WTC11 (cell line): ENCODE measurements at regions not wholly inside any gene's neighbourhood (a gene's known extent, or its start where the extent isn't known, plus 50 kb on each side); places are given as distances from the start of the nearest gene placed in this dataset.

Experiments used
- ATAC-seq: fragments of 200-7000 bp; cut with Tn5 transposase; 2 replicates; pipeline ENCODE4 v1.10.0; 2021; ENCODE audit warnings: mild to moderate bottlenecking, moderate library complexity
- CTCF ChIA-PET: fragments of 300-600 bp; sonication (Branson Sonifier 250); formaldehyde crosslinking; loops from one replicate; lab custom pipeline; 2021; ENCODE audit warnings: antibody characterized with exemption; lab: Charles Lee
- POLR2A ChIA-PET: fragments of 350-600 bp; sonication (Branson Sonifier 250); formaldehyde crosslinking; loops from one replicate; lab custom pipeline; 2021; ENCODE audit warnings: antibody characterized with exemption; lab: Charles Lee
- DNase-seq: peaks from one replicate; pipeline ENCODE4 v3.0.0; 2021; ENCODE audit warnings: low spot score
- H3K27ac Mint-ChIP-seq: 2 replicates; pipeline ENCODE4 v1.8.0; 2021; ENCODE audit warnings: mixed read lengths
- H3K27me3 Mint-ChIP-seq: 2 replicates; pipeline ENCODE4 v1.8.0; 2021; ENCODE audit warnings: low read depth, mild to moderate bottlenecking, moderate library complexity, mixed read lengths
- H3K36me3 Mint-ChIP-seq: 2 replicates; pipeline ENCODE4 v1.8.0; 2021; ENCODE audit warnings: mixed read lengths
- H3K4me1 Mint-ChIP-seq: 2 replicates; pipeline ENCODE4 v1.8.0; 2022; ENCODE audit warnings: mixed read lengths
- H3K4me3 Mint-ChIP-seq: 2 replicates; pipeline ENCODE4 v1.8.0; 2021; ENCODE audit warnings: mild to moderate bottlenecking, moderate library complexity, mixed read lengths
- H3K9me3 Mint-ChIP-seq: 2 replicates; pipeline ENCODE4 v1.8.0; 2021; ENCODE audit warnings: mixed read lengths
- E2F4 ChIP-seq: sonication (generic); formaldehyde crosslinking; IDR thresholded peaks from 2 replicates; pipeline ENCODE4 v1.8.1; 2022; ENCODE audit warnings: low read depth, mild to moderate bottlenecking, moderate library complexity, missing genetic modification reagents, borderline replicate concordance
- ESRRA ChIP-seq: sonication (generic); formaldehyde crosslinking; IDR thresholded peaks from 2 replicates; pipeline ENCODE4 v1.8.1; 2022; ENCODE audit warnings: mild to moderate bottlenecking, missing genetic modification reagents, borderline replicate concordance
- ETV6 ChIP-seq: sonication (generic); formaldehyde crosslinking; IDR thresholded peaks from 2 replicates; pipeline ENCODE4 v1.8.1; 2022; ENCODE audit warnings: mild to moderate bottlenecking, missing genetic modification reagents
- FOXJ3 ChIP-seq: sonication (generic); formaldehyde crosslinking; IDR thresholded peaks from 2 replicates; pipeline ENCODE4 v1.9.0; 2021; ENCODE audit warnings: missing genetic modification reagents, mild to moderate bottlenecking, borderline replicate concordance
- FOXP4 ChIP-seq: sonication (generic); formaldehyde crosslinking; IDR thresholded peaks from 2 replicates; pipeline ENCODE4 v1.8.0; 2022; ENCODE audit warnings: mild to moderate bottlenecking, missing genetic modification reagents
- HMGXB4 ChIP-seq: sonication (generic); formaldehyde crosslinking; IDR thresholded peaks from 2 replicates; pipeline ENCODE4 v1.8.1; 2023; ENCODE audit warnings: mild to moderate bottlenecking, moderate library complexity, missing genetic modification reagents
- JUN ChIP-seq: sonication (generic); formaldehyde crosslinking; IDR thresholded peaks from 2 replicates; pipeline ENCODE4 v1.8.0; 2023; ENCODE audit warnings: mild to moderate bottlenecking, missing genetic modification reagents
- MXD4 ChIP-seq: fragments of 250-450 bp; sonication (Bioruptor Pico); IDR thresholded peaks from 2 replicates; pipeline ENCODE4 v1.8.0; 2021; ENCODE audit warnings: mild to moderate bottlenecking, moderate library complexity, borderline replicate concordance
- PRDM15 ChIP-seq: sonication (generic); formaldehyde crosslinking; IDR thresholded peaks from 2 replicates; pipeline ENCODE4 v1.8.0; 2022; ENCODE audit warnings: missing genetic modification reagents
- PREB ChIP-seq: sonication (generic); formaldehyde crosslinking; IDR thresholded peaks from 2 replicates; pipeline ENCODE4 v1.8.1; 2022; ENCODE audit warnings: mild to moderate bottlenecking, missing genetic modification reagents, moderate library complexity, borderline replicate concordance
- TCF7 ChIP-seq: sonication (generic); formaldehyde crosslinking; IDR thresholded peaks from 2 replicates; pipeline ENCODE4 v1.8.0; 2022; ENCODE audit warnings: mild to moderate bottlenecking, low read depth, missing genetic modification reagents, moderate library complexity
- ZNF121 ChIP-seq: sonication (generic); formaldehyde crosslinking; IDR thresholded peaks from 2 replicates; pipeline ENCODE4 v1.8.0; 2023; ENCODE audit warnings: missing genetic modification reagents
- ZNF416 ChIP-seq: fragments of 250-450 bp; sonication (Bioruptor Pico); IDR thresholded peaks from 2 replicates; pipeline ENCODE4 v1.9.0; 2021; ENCODE audit warnings: mild to moderate bottlenecking, inconsistent platforms
- ZNF425 ChIP-seq: fragments of 250-450 bp; sonication (Bioruptor Pico); conservative IDR thresholded peaks from 2 replicates; pipeline ENCODE4 v1.9.0; 2021; ENCODE audit warnings: mild to moderate bottlenecking

GRCh38 chr10:70985824-70986622, 97.7 kb upstream of the PCBD1 start:
- ChIA-PET POLR2A (interaction anchor here (0.6 kb wide), 1 partner anchor 1030 kb away, joined by 3 read pairs; no protein-coding TSS in a partner anchor), CTCF (interaction anchor here (1.1 to 2.5 kb wide), 4 partner anchors 61 to 284 kb away, joined by 3 to 11 read pairs (median 5); no protein-coding TSS in a partner anchor)
- DNase-seq (no peak), ATAC-seq (peak; percentile 50)
- peaks cover 16% of the 10 kb centered on the region for H3K4me1 Mint-ChIP-seq
- no peak overlapping the region for H3K4me3 Mint-ChIP-seq
- H3K36me3 Mint-ChIP-seq: no peaks in the 10 kb centered on the region
- H3K9me3 Mint-ChIP-seq: no peaks in the 10 kb centered on the region
- no peaks in the 10 kb centered on the region; the same call in 1 of the 2 replicates for H3K27me3 Mint-ChIP-seq
- H3K27ac Mint-ChIP-seq: no peak overlapping the region
- no peak for TF ChIP-seq ETV6 (CRISPR knock-in tag)
- TF ChIP-seq PREB (CRISPR knock-in tag): no peak
- TF ChIP-seq ZNF121: no peak
- no peak for TF ChIP-seq ESRRA (CRISPR knock-in tag)
- TF ChIP-seq ZNF416 (CRISPR knock-in tag): no peak
- TF ChIP-seq PRDM15 (CRISPR knock-in tag): no peak
- TF ChIP-seq FOXP4 (CRISPR knock-in tag): no peak
- TF ChIP-seq HMGXB4 (CRISPR knock-in tag): no peak
- no peak for TF ChIP-seq TCF7 (CRISPR knock-in tag)
- TF ChIP-seq MXD4 (CRISPR knock-in tag): no peak
- no peak for TF ChIP-seq JUN (CRISPR knock-in tag)
- TF ChIP-seq ZNF425 (CRISPR knock-in tag): no peak
- no peak for TF ChIP-seq E2F4 (CRISPR knock-in tag)
- TF ChIP-seq FOXJ3 (CRISPR knock-in tag): no peak
